ENCODE measurements at regions not wholly inside any gene's neighbourhood (a gene's known extent, or its start where the extent isn't known, plus 50 kb on each side); places are given as distances from the start of the nearest gene placed in this dataset.
"Not testable (repeated sequence)": the region's sequence is repeated elsewhere in the genome, so short reads cannot be mapped to it uniquely, and the experiment has no call there.

GRCh38 chr3:87958289-87958688 is 100.5 kb downstream of the CGGBP1 start:
- no peaks in the 10 kb centered on the region for H3K9me3 ChIP-seq (ENCODE audit: control insufficient read depth, insufficient read depth, low read length)
- no peaks in the 10 kb centered on the region for H3K27me3 ChIP-seq (ENCODE audit: control insufficient read depth, insufficient read depth, low read length)
- H3K4me3 ChIP-seq (ENCODE audit: low read depth, low read length) = no peak overlapping the region
- no peaks in the 10 kb centered on the region for H3K36me3 ChIP-seq (ENCODE audit: control insufficient read depth, insufficient read depth, low read length)
- H3K4me1 ChIP-seq (ENCODE audit: control insufficient read depth, insufficient read depth, low read length) = no peaks in the 10 kb centered on the region
- no peak overlapping the region for H3K9ac ChIP-seq (ENCODE audit: low read depth, low read length)

DNA sequence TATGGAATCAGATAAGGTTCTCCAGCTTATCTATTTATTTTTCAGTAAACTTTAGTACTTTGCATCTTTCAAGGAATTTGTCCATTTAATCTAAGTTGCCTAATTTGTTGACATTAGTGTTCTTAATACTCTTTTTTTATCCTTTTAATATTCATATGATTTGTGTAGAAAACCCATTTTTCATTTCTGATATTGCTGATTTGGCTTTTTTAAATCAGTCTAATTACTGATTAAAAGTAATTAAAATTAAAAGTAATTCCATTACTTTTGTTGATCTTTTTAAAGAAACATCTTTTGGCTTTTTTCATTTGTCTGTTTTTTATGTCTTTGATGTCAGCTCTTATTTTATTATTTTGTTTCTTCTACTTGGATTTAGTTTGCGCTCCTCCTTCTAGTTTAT is 101.2 kb downstream of the CGGBP1 start:
- no peaks in the 10 kb centered on the region for H3K27me3 ChIP-seq (ENCODE audit: control insufficient read depth, insufficient read depth, low read length)
- no peak overlapping the region for H3K4me3 ChIP-seq (ENCODE audit: low read depth, low read length)
- H3K9me3 ChIP-seq (ENCODE audit: control insufficient read depth, insufficient read depth, low read length) = no peaks in the 10 kb centered on the region
- H3K4me1 ChIP-seq (ENCODE audit: control insufficient read depth, insufficient read depth, low read length) = no peaks in the 10 kb centered on the region
- no peaks in the 10 kb centered on the region for H3K36me3 ChIP-seq (ENCODE audit: control insufficient read depth, insufficient read depth, low read length)
- no peak overlapping the region for H3K9ac ChIP-seq (ENCODE audit: low read depth, low read length)

DNA sequence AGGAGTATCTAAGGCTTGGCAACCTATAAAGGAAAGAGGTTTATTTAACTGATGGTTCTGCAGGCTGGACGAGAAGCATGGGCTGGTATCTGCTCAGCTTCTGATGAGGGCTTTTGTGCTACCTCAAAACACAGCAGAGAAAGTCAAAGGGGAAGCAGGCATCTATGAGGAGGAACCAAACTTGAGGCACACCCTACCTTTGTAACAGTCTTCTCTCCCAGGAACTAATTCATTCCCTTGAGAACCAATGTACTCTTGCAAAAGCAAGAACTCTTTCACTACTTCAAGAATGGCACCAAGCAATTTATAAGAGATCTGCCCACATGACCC is 109.0 kb downstream of the CGGBP1 start:
- Histone ChIP-seq H3K9me3 (ENCODE audit: control insufficient read depth, insufficient read depth, low read length) (no peaks in the 10 kb centered on the region), H3K4me3 (ENCODE audit: low read depth, low read length) (no peak overlapping the region), H3K4me1 (ENCODE audit: control insufficient read depth, insufficient read depth, low read length) (no peaks in the 10 kb centered on the region), H3K27me3 (ENCODE audit: control insufficient read depth, insufficient read depth, low read length) (no peaks in the 10 kb centered on the region), H3K36me3 (ENCODE audit: control insufficient read depth, insufficient read depth, low read length) (no peaks in the 10 kb centered on the region), H3K9ac (ENCODE audit: low read depth, low read length) (no peak overlapping the region)

- Histone ChIP-seq H3K4me3 (ENCODE audit: low read depth, low read length) (no peak overlapping the region), H3K9ac (ENCODE audit: low read depth, low read length) (no peak overlapping the region), H3K4me1 (ENCODE audit: control insufficient read depth, insufficient read depth, low read length) (no peaks in the 10 kb centered on the region), H3K9me3 (ENCODE audit: control insufficient read depth, insufficient read depth, low read length) (no peaks in the 10 kb centered on the region), H3K27me3 (ENCODE audit: control insufficient read depth, insufficient read depth, low read length) (no peaks in the 10 kb centered on the region), H3K36me3 (ENCODE audit: control insufficient read depth, insufficient read depth, low read length) (no peaks in the 10 kb centered on the region)
Measured at GRCh38 chr3:87949189-87949878, 109.5 kb downstream of the CGGBP1 start.

DNA sequence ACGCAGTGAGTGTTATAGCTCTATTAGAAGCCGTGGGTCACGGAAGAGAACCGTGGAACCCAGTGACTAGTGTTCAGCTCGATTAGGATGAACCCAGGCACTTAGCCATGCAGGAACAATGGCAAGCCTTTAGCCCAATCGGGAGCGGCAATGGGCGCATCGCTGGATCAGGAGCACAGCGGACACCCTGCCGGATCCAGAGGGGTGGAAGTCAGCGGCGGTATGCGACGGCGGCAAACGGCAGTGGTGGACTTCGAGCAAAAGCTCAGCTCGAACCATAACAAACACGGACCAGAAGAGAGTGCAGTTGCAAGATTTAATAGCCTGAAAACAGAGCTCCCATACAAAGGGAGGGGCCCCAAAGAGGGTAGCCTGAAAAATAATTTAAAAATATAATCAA is 112.8 kb downstream of the CGGBP1 start:
- H3K9me3 ChIP-seq (ENCODE audit: control insufficient read depth, insufficient read depth, low read length); H3K4me3 ChIP-seq (ENCODE audit: low read depth, low read length); H3K9ac ChIP-seq (ENCODE audit: low read depth, low read length); H3K36me3 ChIP-seq (ENCODE audit: control insufficient read depth, insufficient read depth, low read length); H3K4me1 ChIP-seq (ENCODE audit: control insufficient read depth, insufficient read depth, low read length); H3K27me3 ChIP-seq (ENCODE audit: control insufficient read depth, insufficient read depth, low read length): not testable (repeated sequence)

- H3K4me3 ChIP-seq (ENCODE audit: low read depth, low read length); H3K9me3 ChIP-seq (ENCODE audit: control insufficient read depth, insufficient read depth, low read length); H3K36me3 ChIP-seq (ENCODE audit: control insufficient read depth, insufficient read depth, low read length): not testable (repeated sequence)
Measured at GRCh38 chr3:87942256-87942655, 116.5 kb downstream of the CGGBP1 start.

GRCh38 chr3:87924485-87924884 is 134.3 kb downstream of the CGGBP1 start:
- H3K4me1 ChIP-seq (ENCODE audit: control insufficient read depth, insufficient read depth, low read length) = no peaks in the 10 kb centered on the region
- no peaks in the 10 kb centered on the region for H3K9me3 ChIP-seq (ENCODE audit: control insufficient read depth, insufficient read depth, low read length)
- no peak overlapping the region for H3K9ac ChIP-seq (ENCODE audit: low read depth, low read length)
- H3K36me3 ChIP-seq (ENCODE audit: control insufficient read depth, insufficient read depth, low read length) = no peaks in the 10 kb centered on the region
- no peak overlapping the region for H3K4me3 ChIP-seq (ENCODE audit: low read depth, low read length)
- H3K27me3 ChIP-seq (ENCODE audit: control insufficient read depth, insufficient read depth, low read length) = no peaks in the 10 kb centered on the region

More at GRCh38 chr3:87942256-87942655, 116.5 kb downstream of the CGGBP1 start:
- H3K4me1 ChIP-seq (ENCODE audit: control insufficient read depth, insufficient read depth, low read length); H3K9ac ChIP-seq (ENCODE audit: low read depth, low read length); H3K27me3 ChIP-seq (ENCODE audit: control insufficient read depth, insufficient read depth, low read length): not testable (repeated sequence)

GRCh38 chr3:87920549-87920948 is 138.3 kb downstream of the CGGBP1 start:
- Histone ChIP-seq H3K9ac (ENCODE audit: low read depth, low read length) (no peak overlapping the region), H3K36me3 (ENCODE audit: control insufficient read depth, insufficient read depth, low read length) (no peaks in the 10 kb centered on the region), H3K4me1 (ENCODE audit: control insufficient read depth, insufficient read depth, low read length) (no peaks in the 10 kb centered on the region), H3K4me3 (ENCODE audit: low read depth, low read length) (no peak overlapping the region), H3K9me3 (ENCODE audit: control insufficient read depth, insufficient read depth, low read length) (no peaks in the 10 kb centered on the region), H3K27me3 (ENCODE audit: control insufficient read depth, insufficient read depth, low read length) (no peaks in the 10 kb centered on the region)

- H3K9me3 ChIP-seq (ENCODE audit: control insufficient read depth, insufficient read depth, low read length) = no peaks in the 10 kb centered on the region
- no peak overlapping the region for H3K4me3 ChIP-seq (ENCODE audit: low read depth, low read length)
- H3K4me1 ChIP-seq (ENCODE audit: control insufficient read depth, insufficient read depth, low read length) = no peaks in the 10 kb centered on the region
- no peak overlapping the region for H3K9ac ChIP-seq (ENCODE audit: low read depth, low read length)
- no peaks in the 10 kb centered on the region for H3K36me3 ChIP-seq (ENCODE audit: control insufficient read depth, insufficient read depth, low read length)
- H3K27me3 ChIP-seq (ENCODE audit: control insufficient read depth, insufficient read depth, low read length) = no peaks in the 10 kb centered on the region
Measured at GRCh38 chr3:87901141-87901540, 157.7 kb downstream of the CGGBP1 start.

GRCh38 chr3:87900061-87900460 is 158.7 kb downstream of the CGGBP1 start:
- Histone ChIP-seq H3K27me3 (ENCODE audit: control insufficient read depth, insufficient read depth, low read length) (no peaks in the 10 kb centered on the region), H3K36me3 (ENCODE audit: control insufficient read depth, insufficient read depth, low read length) (no peaks in the 10 kb centered on the region), H3K9ac (ENCODE audit: low read depth, low read length) (no peak overlapping the region), H3K4me1 (ENCODE audit: control insufficient read depth, insufficient read depth, low read length) (no peaks in the 10 kb centered on the region), H3K4me3 (ENCODE audit: low read depth, low read length) (no peak overlapping the region), H3K9me3 (ENCODE audit: control insufficient read depth, insufficient read depth, low read length) (no peaks in the 10 kb centered on the region)

DNA sequence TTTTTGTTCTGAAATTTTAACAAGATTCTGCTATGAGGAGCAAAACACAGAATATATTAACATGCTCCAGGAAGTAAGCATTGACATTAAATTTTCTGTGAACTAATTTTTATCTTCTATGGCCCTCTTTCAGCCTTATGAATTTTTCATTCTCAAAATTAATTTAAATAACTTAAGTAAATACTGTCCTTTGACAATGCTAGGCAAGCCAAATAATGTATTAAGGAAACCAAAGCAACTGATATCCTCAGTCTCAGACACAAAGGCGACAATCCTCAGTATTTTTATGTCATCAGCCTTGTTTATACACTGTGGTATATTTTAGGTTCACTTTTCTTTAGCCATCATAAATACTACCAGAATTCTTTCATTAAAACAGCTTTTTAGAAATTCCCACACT is 159.8 kb downstream of the CGGBP1 start:
- Histone ChIP-seq H3K9ac (ENCODE audit: low read depth, low read length) (no peak overlapping the region), H3K4me3 (ENCODE audit: low read depth, low read length) (no peak overlapping the region), H3K9me3 (ENCODE audit: control insufficient read depth, insufficient read depth, low read length) (no peaks in the 10 kb centered on the region), H3K27me3 (ENCODE audit: control insufficient read depth, insufficient read depth, low read length) (no peaks in the 10 kb centered on the region), H3K4me1 (ENCODE audit: control insufficient read depth, insufficient read depth, low read length) (no peaks in the 10 kb centered on the region), H3K36me3 (ENCODE audit: control insufficient read depth, insufficient read depth, low read length) (no peaks in the 10 kb centered on the region)

DNA sequence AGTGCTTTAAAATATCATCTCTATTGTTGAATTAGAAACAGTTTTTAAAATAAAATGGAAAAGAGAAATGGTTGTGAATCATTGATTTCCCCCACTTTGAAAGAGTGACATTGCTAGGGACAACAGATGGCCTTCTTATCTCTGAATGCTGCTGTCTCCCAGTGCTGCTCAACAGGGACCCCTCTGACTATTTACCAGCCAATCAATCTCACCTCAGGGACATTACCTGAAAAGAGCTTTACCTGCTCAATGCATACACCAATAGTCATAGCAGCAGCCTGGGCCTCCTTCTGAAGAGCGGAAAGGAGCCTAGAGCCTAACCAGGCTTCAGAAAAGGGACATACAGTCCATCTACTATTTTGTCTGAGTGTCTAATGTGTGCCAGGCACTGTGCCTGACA is 162.8 kb downstream of the CGGBP1 start:
- Histone ChIP-seq H3K9ac (ENCODE audit: low read depth, low read length) (no peak overlapping the region), H3K36me3 (ENCODE audit: control insufficient read depth, insufficient read depth, low read length) (no peaks in the 10 kb centered on the region), H3K9me3 (ENCODE audit: control insufficient read depth, insufficient read depth, low read length) (no peaks in the 10 kb centered on the region), H3K4me3 (ENCODE audit: low read depth, low read length) (no peak overlapping the region), H3K27me3 (ENCODE audit: control insufficient read depth, insufficient read depth, low read length) (no peaks in the 10 kb centered on the region), H3K4me1 (ENCODE audit: control insufficient read depth, insufficient read depth, low read length) (no peaks in the 10 kb centered on the region)

All from iPS-15b (cell line).